ENCODE measurements at regions not wholly inside any gene's neighbourhood (a gene's known extent, or its start where the extent isn't known, plus 50 kb on each side); places are given as distances from the start of the nearest gene placed in this dataset.

GRCh38 chrX:81021478-81021877 lies 180.2 kb downstream of the HMGN5 start:
- no peak for TF ChIP-seq SMC3 (IDR thresholded peaks at IDR 0.05)
- TF ChIP-seq CTCF (IDR thresholded peaks at IDR 0.05) = no peak
- no peak for TF ChIP-seq KDM5A (IDR thresholded peaks at IDR 0.05)
- no peak for TF ChIP-seq CEBPB (IDR thresholded peaks at IDR 0.05)
- TF ChIP-seq CHD2 (IDR thresholded peaks at IDR 0.05; ENCODE audit: low read length, partially characterized antibody) = no peak
- no peak for TF ChIP-seq REST (IDR thresholded peaks at IDR 0.05)
- no peak for TF ChIP-seq MAZ (IDR thresholded peaks at IDR 0.05; ENCODE audit: borderline replicate concordance, low read depth, low read length)
- TF ChIP-seq ESRRA (IDR thresholded peaks at IDR 0.05; ENCODE audit: borderline replicate concordance, low read length) = no peak
- TF ChIP-seq ZFP36 (IDR thresholded peaks at IDR 0.05; ENCODE audit: borderline replicate concordance, partially characterized antibody) = no peak

Measured in A549 (cell line).